ENCODE measurements at regions not wholly inside any gene's neighbourhood (a gene's known extent, or its start where the extent isn't known, plus 50 kb on each side); places are given as distances from the start of the nearest gene placed in this dataset.

DNA sequence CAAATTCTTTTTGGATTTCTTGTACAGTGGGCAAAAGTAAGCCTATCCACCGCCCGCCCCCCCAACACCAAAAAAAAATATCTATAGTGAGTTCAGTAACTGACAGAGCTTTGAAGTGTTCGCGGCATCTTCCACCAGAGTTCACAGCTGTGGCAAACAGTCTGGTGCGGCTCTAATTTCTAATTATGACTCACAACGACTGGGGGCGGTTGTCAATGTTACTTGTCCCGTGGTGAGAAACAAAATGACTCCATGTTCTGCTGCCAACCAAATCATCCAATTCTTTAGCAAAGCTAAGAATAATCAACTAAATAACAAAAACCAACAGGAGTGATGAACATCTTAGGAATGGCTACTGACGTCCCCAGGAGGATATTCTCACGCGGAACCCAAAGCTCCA is 392.5 kb upstream of the SALL3 start:
- no peak for DNase-seq

GRCh38 chr18:78587626-78588600 is 391.7 kb upstream of the SALL3 start:
- DNase-seq, result no peak

GRCh38 chr18:78589916-78590437 is 389.6 kb upstream of the SALL3 start:
- no peak for DNase-seq

DNA sequence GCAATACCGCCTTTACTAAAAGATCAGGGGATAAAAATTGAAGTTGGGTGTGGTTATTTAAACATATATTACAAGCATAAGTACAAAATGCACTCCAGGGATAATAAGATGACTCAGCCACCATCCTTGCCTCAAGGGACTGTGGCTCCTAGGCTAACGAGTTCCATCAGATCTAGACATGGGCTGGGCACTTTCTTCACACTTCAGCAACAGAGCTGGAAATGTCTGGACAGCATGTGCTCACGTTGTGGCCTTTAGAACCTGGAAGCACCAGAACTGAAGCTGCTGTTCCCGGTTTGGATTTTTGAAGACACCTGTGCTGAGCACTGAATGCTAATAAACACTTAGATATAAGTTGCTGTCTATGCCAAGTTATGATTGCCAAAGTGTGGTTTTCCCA is 384.2 kb upstream of the SALL3 start:
- DNase-seq, result no peak

GRCh38 chr18:78595924-78596573 is 383.6 kb upstream of the SALL3 start:
- no peak for DNase-seq

DNA sequence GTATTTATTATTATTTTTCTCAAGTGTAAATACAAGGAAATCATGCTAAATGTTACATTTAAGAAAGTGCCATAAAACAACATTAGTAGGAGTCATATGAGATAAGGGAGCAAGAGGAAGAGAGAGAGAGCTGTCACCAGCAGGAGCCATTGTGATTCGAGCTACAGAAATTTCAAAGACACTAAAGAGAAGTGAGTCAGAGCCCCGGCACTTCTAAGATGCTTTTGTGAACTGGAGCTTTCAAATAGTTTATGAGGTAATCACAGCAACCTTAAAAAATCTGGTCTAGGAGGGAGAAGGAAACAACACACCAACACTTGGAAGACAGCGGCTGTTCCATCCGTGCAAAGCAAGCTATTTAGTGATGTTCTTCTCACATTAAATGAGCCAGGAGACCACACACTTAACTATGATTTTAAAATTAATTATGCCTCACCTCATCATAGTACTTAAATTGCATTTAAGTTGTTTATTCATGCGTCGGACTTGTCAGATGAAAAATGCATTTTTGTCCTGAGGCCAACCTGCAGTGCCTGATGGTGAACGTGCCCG is 382.7 kb upstream of the SALL3 start:
- no peak for DNase-seq

GRCh38 chr18:78601349-78601748 is 378.3 kb upstream of the SALL3 start:
- no peak for DNase-seq

GRCh38 chr18:78601923-78602322 is 377.7 kb upstream of the SALL3 start:
- DNase-seq, result no peak

DNA sequence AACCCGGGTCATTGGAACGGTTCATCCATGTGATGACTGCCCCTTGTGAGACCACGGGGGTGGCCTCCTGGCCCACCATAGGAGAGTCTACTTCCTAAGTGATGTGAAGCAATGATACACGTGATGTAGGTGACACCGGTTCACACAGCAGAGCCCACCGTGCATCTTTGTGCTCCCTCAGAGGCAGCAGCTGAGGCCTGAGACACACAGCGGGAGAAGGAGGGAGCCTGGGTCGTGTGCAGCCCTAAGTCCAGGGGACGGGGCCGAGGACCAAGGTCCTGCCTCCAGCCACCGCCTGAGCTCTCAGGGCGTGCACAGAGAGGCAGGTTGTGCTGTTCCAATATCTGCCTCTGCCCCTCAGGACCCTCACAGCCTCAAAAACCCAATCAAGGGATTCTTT is 377.2 kb upstream of the SALL3 start:
- no peak for DNase-seq

- DNase-seq, result no peak
Measured at GRCh38 chr18:78603102-78603983, 376.3 kb upstream of the SALL3 start.

GRCh38 chr18:78605255-78605654 is 374.4 kb upstream of the SALL3 start:
- no peak for DNase-seq

DNA sequence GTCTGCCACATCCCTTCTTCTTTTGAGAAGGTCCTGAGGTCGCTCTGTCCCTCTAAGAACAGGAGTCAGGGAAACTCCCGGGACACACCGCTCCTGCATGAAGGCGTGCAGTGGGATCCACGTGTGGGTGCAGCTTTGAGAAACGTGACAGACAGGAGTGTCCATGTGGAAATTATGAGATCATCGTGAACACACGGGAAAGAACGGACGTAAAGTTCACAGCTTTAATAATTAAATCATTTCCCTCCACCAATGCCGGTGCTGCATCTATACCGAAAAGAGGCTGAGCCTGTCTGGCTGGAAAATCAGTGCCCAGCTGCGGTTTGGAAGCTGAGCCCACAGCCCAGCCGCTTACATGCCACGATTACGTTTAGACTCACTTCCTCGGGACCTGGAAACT is 372.4 kb upstream of the SALL3 start:
- no peak for DNase-seq

DNA sequence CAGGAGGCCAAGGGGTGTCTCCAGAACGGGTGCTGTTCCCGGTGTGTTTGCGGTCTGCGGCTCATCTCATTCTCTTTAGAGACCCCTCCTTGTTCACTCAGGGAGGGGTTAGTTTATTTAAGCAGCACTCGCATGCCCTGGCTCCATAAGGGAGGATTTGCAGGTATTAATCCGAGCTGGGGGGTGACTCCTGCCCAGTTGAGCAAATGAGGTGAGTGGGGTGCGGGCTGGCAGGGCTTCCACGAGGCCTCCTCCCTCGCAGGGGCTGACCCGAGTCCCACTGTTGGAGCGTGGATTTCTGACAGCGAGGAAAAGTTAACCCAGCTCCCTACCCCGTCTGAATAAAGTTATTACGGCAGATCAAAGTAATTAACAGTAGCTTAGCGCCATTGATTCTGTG is 371.8 kb upstream of the SALL3 start:
- DNase-seq, result no peak

GRCh38 chr18:78610179-78610578 is 369.4 kb upstream of the SALL3 start:
- no peak for DNase-seq

DNA sequence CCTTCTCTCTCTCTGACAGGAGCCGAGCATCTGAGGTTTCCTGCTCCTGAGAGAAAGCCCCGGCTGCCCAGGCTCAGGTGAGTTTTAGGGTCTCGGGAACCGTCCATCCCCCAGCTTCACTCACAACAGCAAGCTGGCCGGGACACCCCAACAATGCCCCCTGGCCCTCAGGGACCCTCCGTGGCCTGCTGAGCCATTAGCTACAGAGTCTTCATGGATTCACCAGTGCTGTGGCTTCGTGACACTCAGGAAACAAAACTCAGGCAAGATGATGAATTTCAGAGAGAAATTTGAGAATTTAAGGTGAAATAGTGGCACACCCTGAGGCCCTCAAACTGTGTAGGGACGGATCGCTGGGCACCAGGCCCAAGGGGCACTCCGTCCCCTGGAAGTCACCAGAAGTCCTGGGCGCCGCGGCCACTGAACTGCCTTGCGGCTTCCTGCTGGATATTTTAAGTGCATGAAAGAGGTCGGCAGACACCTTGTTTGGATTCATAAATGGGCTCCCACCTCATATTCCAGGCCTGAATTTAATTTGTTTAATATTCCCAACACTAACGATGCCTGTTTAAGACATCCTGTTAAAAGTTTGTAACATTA is 368.3 kb upstream of the SALL3 start:
- no peak for DNase-seq

DNA sequence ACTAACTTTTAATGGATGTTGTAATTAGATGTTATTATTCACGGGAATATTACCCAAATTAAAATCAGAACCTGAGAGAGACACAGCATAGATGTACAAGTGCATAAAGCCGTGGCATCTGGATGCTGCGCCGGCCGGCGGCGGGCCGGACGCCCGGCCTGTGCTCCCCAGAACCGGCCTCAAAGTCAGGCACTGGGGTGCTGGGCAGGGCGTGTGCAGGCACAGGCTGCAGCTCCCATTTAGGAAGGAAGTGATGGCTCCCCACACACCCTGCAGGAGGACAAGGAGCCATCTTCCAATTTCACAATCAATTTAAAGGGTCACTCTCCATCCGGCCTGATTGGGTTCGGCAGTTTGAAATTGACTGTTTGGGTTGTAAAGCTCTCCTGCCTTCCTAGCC is 367.7 kb upstream of the SALL3 start:
- DNase-seq, result no peak

GRCh38 chr18:78612318-78612717 is 367.3 kb upstream of the SALL3 start:
- DNase-seq, result no peak

DNA sequence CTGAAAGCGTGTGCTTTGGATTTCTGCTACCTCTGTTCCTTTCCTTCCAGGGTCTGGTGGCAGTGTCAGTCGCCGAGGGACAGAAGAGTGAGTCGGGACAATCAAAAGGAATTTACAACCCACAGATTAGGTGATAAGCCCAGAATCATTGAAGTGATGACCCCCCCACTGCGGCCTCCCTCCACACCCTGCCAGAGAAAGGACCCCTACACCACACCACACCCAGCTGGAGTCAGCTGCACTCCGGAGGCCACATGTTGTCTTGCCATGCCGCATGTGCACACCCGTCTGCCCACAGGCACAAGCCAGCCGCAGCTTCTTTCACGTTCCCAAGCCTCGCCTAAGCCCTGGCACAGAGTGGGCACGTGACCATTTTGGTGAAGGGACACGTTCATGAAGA is 366.8 kb upstream of the SALL3 start:
- DNase-seq, result no peak

DNA sequence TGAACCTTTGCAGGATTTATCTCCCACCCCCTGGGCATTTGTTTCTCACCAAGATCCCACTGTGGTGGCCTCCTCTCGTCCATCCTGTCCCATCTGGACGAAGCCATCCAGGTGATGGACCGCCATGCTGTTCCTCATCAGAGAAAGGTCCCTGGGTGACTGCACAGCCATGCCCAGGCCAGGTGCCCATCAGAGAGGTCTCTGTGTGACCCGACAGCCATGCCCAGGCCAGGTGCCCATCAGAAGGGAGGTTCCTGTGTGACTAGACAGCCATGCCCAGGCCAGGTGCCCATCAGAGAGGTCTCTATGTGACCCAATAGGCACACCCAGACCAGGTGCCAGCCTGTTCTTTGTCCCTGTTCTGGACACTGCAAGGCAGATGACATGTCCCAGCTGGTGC is 360.9 kb upstream of the SALL3 start:
- DNase-seq, result no peak

- DNase-seq, result no peak
Measured at GRCh38 chr18:78619854-78620253, 359.8 kb upstream of the SALL3 start.

- DNase-seq, result no peak
Measured at GRCh38 chr18:78620326-78620725, 359.3 kb upstream of the SALL3 start.

DNA sequence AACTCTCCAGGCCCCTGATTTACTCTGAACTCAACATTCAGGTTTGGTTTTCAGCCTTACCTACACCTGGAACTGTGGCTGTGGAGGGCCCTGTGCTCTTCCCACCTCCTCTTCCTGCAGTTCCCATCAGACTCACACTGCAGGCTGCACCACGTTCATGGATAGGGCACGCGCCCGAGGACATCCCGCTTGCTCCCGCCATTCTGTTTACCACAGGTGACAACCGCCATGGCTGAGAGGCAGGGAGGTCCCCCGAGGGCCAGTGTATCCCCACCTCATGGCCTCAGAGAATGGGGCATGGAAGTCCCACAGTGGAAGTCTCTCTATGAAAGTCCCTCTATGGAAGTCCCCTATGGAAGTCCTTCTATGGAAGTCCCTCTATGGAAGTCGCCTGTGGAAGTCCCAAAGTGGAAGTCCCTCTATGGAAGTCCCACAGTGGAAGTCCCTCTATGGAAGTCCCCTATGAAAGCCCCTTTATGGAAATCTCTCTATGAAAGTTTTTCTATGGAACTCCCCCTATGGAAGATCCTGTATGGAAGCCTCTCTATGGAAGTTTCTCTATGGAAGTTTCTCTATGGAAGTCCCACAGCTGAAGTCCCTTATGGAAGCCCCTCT is 358.4 kb upstream of the SALL3 start:
- no peak for DNase-seq
